ENCODE measurements at regions not wholly inside any gene's neighbourhood (a gene's known extent, or its start where the extent isn't known, plus 50 kb on each side); places are given as distances from the start of the nearest gene placed in this dataset.

DNA sequence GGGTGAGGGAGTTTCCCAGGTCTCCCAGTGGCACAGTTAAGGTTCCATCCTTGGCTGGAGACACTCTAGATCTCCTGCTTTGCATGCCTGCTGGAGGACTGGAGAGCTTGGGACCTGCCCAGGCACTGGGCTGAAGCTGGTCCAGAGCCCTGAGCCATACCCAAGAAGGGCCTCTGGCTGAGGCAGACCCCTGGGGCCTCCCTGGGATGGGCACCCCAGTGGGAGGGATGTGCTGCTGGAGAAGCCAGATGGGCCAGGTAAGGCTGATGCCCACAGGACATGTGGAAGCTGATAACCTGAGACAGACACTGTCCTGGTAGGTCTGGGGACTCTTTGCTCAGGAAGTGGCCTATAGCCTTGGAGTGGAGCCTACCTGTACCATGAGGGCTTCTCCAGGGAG is 160.7 kb downstream of the TFCP2L1 start:
- H3K27ac ChIP-seq: no peak overlapping the region
- H3K4me3 ChIP-seq: no peak overlapping the region
- no peaks in the 10 kb centered on the region for H3K4me1 ChIP-seq
- DNase-seq (ENCODE audit: low spot score in 2 of 2): no peak
- no peaks in the 10 kb centered on the region for H3K9me3 ChIP-seq
- TF ChIP-seq EP300 (IDR thresholded peaks at IDR 0.05): no peak
- no peak for TF ChIP-seq POLR2A (IDR thresholded peaks at IDR 0.05)
- TF ChIP-seq, protein P1, sequence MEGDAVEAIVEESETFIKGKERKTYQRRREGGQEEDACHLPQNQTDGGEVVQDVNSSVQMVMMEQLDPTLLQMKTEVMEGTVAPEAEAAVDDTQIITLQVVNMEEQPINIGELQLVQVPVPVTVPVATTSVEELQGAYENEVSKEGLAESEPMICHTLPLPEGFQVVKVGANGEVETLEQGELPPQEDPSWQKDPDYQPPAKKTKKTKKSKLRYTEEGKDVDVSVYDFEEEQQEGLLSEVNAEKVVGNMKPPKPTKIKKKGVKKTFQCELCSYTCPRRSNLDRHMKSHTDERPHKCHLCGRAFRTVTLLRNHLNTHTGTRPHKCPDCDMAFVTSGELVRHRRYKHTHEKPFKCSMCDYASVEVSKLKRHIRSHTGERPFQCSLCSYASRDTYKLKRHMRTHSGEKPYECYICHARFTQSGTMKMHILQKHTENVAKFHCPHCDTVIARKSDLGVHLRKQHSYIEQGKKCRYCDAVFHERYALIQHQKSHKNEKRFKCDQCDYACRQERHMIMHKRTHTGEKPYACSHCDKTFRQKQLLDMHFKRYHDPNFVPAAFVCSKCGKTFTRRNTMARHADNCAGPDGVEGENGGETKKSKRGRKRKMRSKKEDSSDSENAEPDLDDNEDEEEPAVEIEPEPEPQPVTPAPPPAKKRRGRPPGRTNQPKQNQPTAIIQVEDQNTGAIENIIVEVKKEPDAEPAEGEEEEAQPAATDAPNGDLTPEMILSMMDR (IDR thresholded peaks at IDR 0.05): no peak
- no peaks in the 10 kb centered on the region for H3K36me3 ChIP-seq
- no peaks in the 10 kb centered on the region for H3K27me3 ChIP-seq

DNA sequence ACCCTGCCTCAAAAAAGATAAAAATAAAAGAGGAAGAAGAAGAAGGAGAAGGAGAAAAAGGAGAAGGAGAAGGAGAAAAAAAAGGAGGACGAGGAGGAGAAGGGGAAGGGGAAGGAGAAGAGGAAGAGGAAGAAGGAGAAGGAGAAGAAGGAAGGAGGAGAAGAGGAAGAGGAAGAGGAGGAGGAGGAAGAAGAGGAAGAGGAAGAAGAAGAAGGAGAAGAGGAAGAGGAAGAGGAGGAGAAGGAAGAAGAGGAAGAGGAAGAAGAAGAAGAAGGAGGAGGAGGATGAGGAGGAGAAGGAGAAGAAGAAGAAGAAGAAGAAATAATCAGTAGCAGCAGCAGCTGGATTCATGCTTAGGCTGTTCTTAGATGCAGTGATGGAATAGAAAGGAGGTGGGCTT is 159.7 kb downstream of the TFCP2L1 start:
- no peaks in the 10 kb centered on the region for H3K4me1 ChIP-seq
- H3K36me3 ChIP-seq: no peaks in the 10 kb centered on the region
- no peaks in the 10 kb centered on the region for H3K27me3 ChIP-seq
- H3K27ac ChIP-seq: no peak overlapping the region
- 65 to 76% methylated on average over 1 of the region's 1 CpG for WGBS, 2 donors
- no peak overlapping the region for H3K4me3 ChIP-seq
- TF ChIP-seq POLR2A (IDR thresholded peaks at IDR 0.05) (no peak), EP300 (IDR thresholded peaks at IDR 0.05) (no peak)
- TF ChIP-seq, protein P1 (IDR thresholded peaks at IDR 0.05): no peak
- H3K9me3 ChIP-seq: no peaks in the 10 kb centered on the region
- no peak for DNase-seq (ENCODE audit: low spot score in 2 of 2)

DNA sequence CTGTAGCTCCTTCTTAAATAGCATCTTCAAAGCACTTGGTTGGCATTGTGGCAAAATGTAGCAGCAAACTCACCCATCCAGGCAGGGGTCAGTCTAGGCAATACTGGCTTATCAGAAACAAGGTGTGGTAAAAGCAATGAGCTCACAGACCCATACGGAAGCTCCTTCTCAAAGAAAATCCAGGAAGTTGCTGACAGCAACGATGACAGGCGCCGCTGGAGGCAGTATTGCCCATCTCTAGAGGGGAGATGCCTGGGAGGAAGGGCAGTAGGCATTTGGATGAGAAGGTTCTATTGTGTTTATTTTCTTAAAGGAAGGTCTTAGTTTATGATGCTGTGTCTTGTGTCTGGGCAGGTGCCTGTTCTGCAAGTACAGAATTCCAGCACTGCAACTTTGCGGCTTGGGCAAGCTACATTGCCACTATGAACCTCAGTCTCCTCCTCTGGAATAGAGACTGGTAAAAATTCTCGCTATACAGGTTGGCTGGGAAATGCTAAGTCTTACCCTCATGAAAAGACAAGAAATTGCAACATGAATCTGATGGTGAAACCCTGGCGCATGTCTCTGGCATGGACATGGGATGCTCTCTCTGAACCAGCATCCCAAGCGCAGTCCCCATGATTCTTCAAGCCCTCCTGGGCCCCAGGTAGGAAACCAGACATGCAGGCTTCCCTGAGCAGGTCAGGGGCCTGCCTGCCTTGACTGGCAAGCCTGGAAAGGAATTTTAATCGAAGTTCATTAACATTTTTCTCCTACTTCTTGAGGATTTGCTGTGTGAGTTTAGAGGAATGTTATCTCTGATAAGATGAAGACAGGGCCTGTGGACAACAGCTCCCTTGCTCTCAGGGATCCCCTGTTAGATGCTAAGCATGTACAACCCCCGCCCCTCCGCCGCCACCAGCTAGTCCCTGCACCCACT is 156.0 kb downstream of the TFCP2L1 start:
- WGBS, 2 donors: 67 to 72% methylated on average over 12 of the region's 12 CpGs
- no peak overlapping the region for H3K4me3 ChIP-seq
- H3K27ac ChIP-seq: no peak overlapping the region
- H3K9me3 ChIP-seq: no peaks in the 10 kb centered on the region
- H3K4me1 ChIP-seq: no peaks in the 10 kb centered on the region
- no peaks in the 10 kb centered on the region for H3K27me3 ChIP-seq
- H3K36me3 ChIP-seq: no peaks in the 10 kb centered on the region
- TF ChIP-seq EP300 (IDR thresholded peaks at IDR 0.05): no peak
- no peak for TF ChIP-seq POLR2A (IDR thresholded peaks at IDR 0.05)
- TF ChIP-seq, protein P1 (IDR thresholded peaks at IDR 0.05): peak in 3 of 5 experiments; percentile 8 to 22 (median 21)
- DNase-seq (ENCODE audit: low spot score in 2 of 2): peak in 1 of 2 donors; percentile 13

DNA sequence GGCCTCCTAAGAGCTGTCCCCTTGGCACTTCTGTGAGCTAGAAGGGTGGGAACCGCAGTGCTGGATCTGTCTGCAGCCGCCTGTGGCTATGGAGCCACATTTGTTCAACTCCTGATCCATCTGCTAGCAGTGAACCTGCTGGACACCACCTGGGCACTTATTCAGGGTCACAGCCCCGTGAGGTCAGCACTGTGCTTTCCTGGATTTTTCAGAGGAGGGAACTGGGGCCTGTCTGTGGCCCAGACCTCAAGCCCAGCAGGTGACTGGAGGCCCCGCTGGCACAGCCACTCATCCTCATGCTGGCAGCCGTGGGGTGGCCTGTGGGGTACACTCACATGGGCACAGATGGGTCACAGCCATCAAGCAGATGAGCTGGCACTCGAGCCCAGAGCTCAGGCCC is 155.3 kb downstream of the TFCP2L1 start:
- WGBS, 2 donors: 73 to 95% methylated on average over 4 to 6 of the region's 6 CpGs

More for the DNA sequence above, 155.3 kb downstream of the TFCP2L1 start:
- H3K9me3 ChIP-seq: no peaks in the 10 kb centered on the region
- no peak overlapping the region for H3K27ac ChIP-seq
- H3K4me3 ChIP-seq: no peak overlapping the region
- no peaks in the 10 kb centered on the region for H3K36me3 ChIP-seq
- no peak for TF ChIP-seq EP300 (IDR thresholded peaks at IDR 0.05)
- TF ChIP-seq POLR2A (IDR thresholded peaks at IDR 0.05): no peak
- TF ChIP-seq, protein P1 (IDR thresholded peaks at IDR 0.05): no peak
- H3K4me1 ChIP-seq: no peaks in the 10 kb centered on the region
- no peak for DNase-seq (ENCODE audit: low spot score in 2 of 2)
- no peaks in the 10 kb centered on the region for H3K27me3 ChIP-seq
